ENCODE measurements at regions not wholly inside any gene's neighbourhood (a gene's known extent, or its start where the extent isn't known, plus 50 kb on each side); places are given as distances from the start of the nearest gene placed in this dataset.

- TF ChIP-seq POLR2AphosphoS5 (IDR thresholded peaks at IDR 0.05; ENCODE audit: low read depth, low read length), result no peak
- no peak for TF ChIP-seq POLR2A (IDR thresholded peaks at IDR 0.05; ENCODE audit: low read depth, low read length)
- TF ChIP-seq TAF1 (IDR thresholded peaks at IDR 0.05; ENCODE audit: low read depth, low read length), result no peak
- TF ChIP-seq SPI1 (IDR thresholded peaks at IDR 0.05; ENCODE audit: low read depth, low read length), result no peak
Observed at GRCh38 chr1:238177351-238177750, 286.6 kb upstream of the ZP4 start.

Data from GM12891 (cell line).